Keratinocyte (primary cell): ENCODE measurements at regions not wholly inside any gene's neighbourhood (a gene's known extent, or its start where the extent isn't known, plus 50 kb on each side); places are given as distances from the start of the nearest gene placed in this dataset.

Experiments
- DNase-seq: peaks from one replicate; pipeline ENCODE4 v3.0.0-alpha.2; 2011; ENCODE audit warnings: low read depth, missing footprints, low spot score
- FAIRE-seq: peaks from 2 replicates; lab custom pipeline; 2011; peaks lifted over from hg19 to GRCh38; lab: Jason Lieb, UNC
- H2AFZ ChIP-seq: 2 replicates; pipeline ENCODE4 v1.6.0; 2012; ENCODE audit warnings: low read length, control low read depth, inconsistent platforms; ENCODE audit not compliant: control insufficient read depth
- H3K27ac ChIP-seq: 2 replicates; pipeline ENCODE4 v1.5.1; 2011; ENCODE audit warnings: low read length; ENCODE audit not compliant: control insufficient read depth, insufficient read depth
- H3K27me3 ChIP-seq: 3 replicates; pipeline ENCODE4 v1.6.0; 2011; ENCODE audit warnings: low read length; ENCODE audit not compliant: control insufficient read depth, insufficient read depth; ENCODE audit errors: extremely low read depth
- H3K36me3 ChIP-seq, 2 experiments: 2 replicates in 1 of 2; 3 replicates in 1 of 2; pipeline ENCODE4 v1.5.1; 2011; ENCODE audit warnings: low read length in 2 of 2, mild to moderate bottlenecking in 1 of 2; ENCODE audit not compliant: control insufficient read depth in 2 of 2, insufficient read depth in 2 of 2; ENCODE audit errors: extremely low read depth in 1 of 2
- H3K4me1 ChIP-seq: 3 replicates; pipeline ENCODE4 v1.5.1; 2011; ENCODE audit warnings: low read length; ENCODE audit not compliant: control insufficient read depth, insufficient read depth; ENCODE audit errors: extremely low read depth
- H3K4me2 ChIP-seq: 3 replicates; pipeline ENCODE4 v1.6.0; 2011; ENCODE audit warnings: low read depth, low read length; ENCODE audit not compliant: control insufficient read depth, insufficient read depth; ENCODE audit errors: extremely low read depth
- H3K4me3 ChIP-seq, 3 experiments: fragments of 200-600 bp in 1 of 3; sonication (generic) in 1 of 3; 2 replicates in 2 of 3; 3 replicates in 1 of 3; pipeline ENCODE4 v1.5.1; 2011 to 2016; ENCODE audit warnings: low read length in 3 of 3, mild to moderate bottlenecking in 3 of 3, control low read depth in 2 of 3, inconsistent platforms in 1 of 3, low read depth in 1 of 3, mixed read lengths in 1 of 3, mixed run types in 1 of 3, moderate library complexity in 1 of 3; ENCODE audit not compliant: control insufficient read depth in 2 of 3, insufficient read depth in 2 of 3; ENCODE audit errors: extremely low read depth in 1 of 3
- H3K79me2 ChIP-seq: 2 replicates; pipeline ENCODE4 v1.6.0; 2012; ENCODE audit warnings: low read length; ENCODE audit not compliant: control insufficient read depth, insufficient read depth
- H3K9ac ChIP-seq: 3 replicates; pipeline ENCODE4 v1.6.0; 2011; ENCODE audit warnings: low read length; ENCODE audit not compliant: control insufficient read depth, insufficient read depth; ENCODE audit errors: extremely low read depth
- H3K9me1 ChIP-seq: 3 replicates; pipeline ENCODE4 v1.6.0; 2011; ENCODE audit warnings: low read length; ENCODE audit not compliant: control insufficient read depth, insufficient read depth; ENCODE audit errors: extremely low read depth
- H3K9me3 ChIP-seq: 2 replicates; pipeline ENCODE4 v1.5.1; 2012; ENCODE audit warnings: low read depth, low read length; ENCODE audit not compliant: control insufficient read depth
- H4K20me1 ChIP-seq: 3 replicates; pipeline ENCODE4 v1.6.0; 2011; ENCODE audit warnings: low read length; ENCODE audit not compliant: control insufficient read depth, insufficient read depth; ENCODE audit errors: extremely low read depth
- CTCF ChIP-seq, 3 experiments: IDR thresholded peaks in 1 of 3; conservative IDR thresholded peaks in 1 of 3; optimal IDR thresholded peaks in 1 of 3; 2 replicates in 2 of 3; 3 replicates in 1 of 3; pipeline versions ENCODE3 to v1.5.1; 2011; ENCODE audit warnings: low read length in 3 of 3, mild to moderate bottlenecking in 3 of 3, moderate library complexity in 2 of 3, control low read depth in 1 of 3, inconsistent platforms in 1 of 3; ENCODE audit not compliant: insufficient read depth in 2 of 3; ENCODE audit errors: extremely low read depth in 1 of 3
- EZH2 ChIP-seq: IDR thresholded peaks from one replicate; pipeline ENCODE4 v1.6.1; 2012; ENCODE audit warnings: inconsistent platforms, mild to moderate bottlenecking, low read length, moderate library complexity
- dilution Hi-C: fragments of 300-500 bp; cut with MboI; formaldehyde crosslinking; loops from one replicate; pipeline ENCODE4 v1.7.0; 2020; ENCODE audit warnings: low sequenced_read_pairs; ENCODE audit not compliant: extremely low pct_ligation_motif_present

DNA sequence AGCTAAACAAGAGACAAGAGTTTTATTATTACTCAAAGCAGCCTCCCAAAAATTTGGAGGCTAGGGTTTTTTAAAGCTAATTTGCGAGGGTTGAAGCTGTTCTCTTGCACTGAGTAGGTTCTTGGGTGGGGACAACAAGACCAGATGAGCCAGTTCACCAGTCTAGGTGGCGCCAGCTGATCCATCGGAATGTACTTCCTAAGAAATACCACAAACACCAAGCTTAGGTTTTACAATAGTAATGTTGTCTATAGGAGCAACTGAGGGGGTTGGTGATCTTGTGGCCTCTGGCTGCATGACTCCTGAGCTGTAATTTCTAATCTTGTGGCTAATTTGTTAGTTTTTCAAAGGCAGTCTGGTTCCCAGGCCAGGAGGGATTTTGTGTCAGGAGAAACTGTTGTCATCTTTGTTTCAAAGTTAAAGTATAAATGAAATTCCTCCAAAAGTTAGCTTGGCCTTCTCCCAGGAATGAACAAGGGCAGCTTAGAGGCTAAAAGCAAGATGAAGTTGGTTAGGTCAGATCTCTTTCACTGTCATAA, 130.6 kb downstream of the SLC7A11 start:
- Histone ChIP-seq H3K4me3 (peak overlapping the region in 2 of 3 experiments; percentile 0 to 38), H3K79me2 (no peaks in the 10 kb centered on the region), H3K27me3 (no peaks in the 10 kb centered on the region), H3K27ac (peak overlapping the region; percentile 45), H2AFZ (peak overlapping the region; percentile 34), H3K36me3 (no peaks in the 10 kb centered on the region), H3K4me2 (peak overlapping the region; percentile 22), H3K9ac (no peak overlapping the region), H3K9me3 (no peaks in the 10 kb centered on the region), H3K9me1 (no peaks in the 10 kb centered on the region), H3K4me1 (peaks cover 22% of the 10 kb centered on the region), H4K20me1 (no peaks in the 10 kb centered on the region)
- dilution Hi-C loops: no loop called here
- TF ChIP-seq CTCF (optimal IDR thresholded peaks at IDR 0.05 in 1 of 3, IDR thresholded peaks at IDR 0.05 in 1 of 3, conservative IDR thresholded peaks at IDR 0.05 in 1 of 3; ENCODE audit: extremely low read depth in 1 of 3, insufficient read depth in 2 of 3, low read length in 3 of 3) (peak in 1 of 3 experiments; percentile 47), EZH2 (no peak)
- peak; percentile 53 for DNase-seq
- peak; percentile 85 for FAIRE-seq

GRCh38 chr4:138110815-138111214, 131.3 kb downstream of the SLC7A11 start:
- no peaks in the 10 kb centered on the region for H3K79me2 ChIP-seq
- no peak overlapping the region for H3K9ac ChIP-seq
- no peaks in the 10 kb centered on the region for H3K9me1 ChIP-seq
- peak overlapping the region; percentile 45 for H3K27ac ChIP-seq
- no peak overlapping the region for H2AFZ ChIP-seq
- H3K36me3 ChIP-seq: no peaks in the 10 kb centered on the region
- no peaks in the 10 kb centered on the region for H3K27me3 ChIP-seq
- H3K9me3 ChIP-seq: no peaks in the 10 kb centered on the region
- peaks cover 22% of the 10 kb centered on the region for H3K4me1 ChIP-seq
- no peak overlapping the region for H3K4me2 ChIP-seq
- dilution Hi-C loops: no loop called here
- FAIRE-seq (peak; percentile 76), DNase-seq (peak; percentile 32)
- TF ChIP-seq CTCF (optimal IDR thresholded peaks at IDR 0.05 in 1 of 3, IDR thresholded peaks at IDR 0.05 in 1 of 3, conservative IDR thresholded peaks at IDR 0.05 in 1 of 3; ENCODE audit: extremely low read depth in 1 of 3, insufficient read depth in 2 of 3, low read length in 3 of 3) (no peak), EZH2 (no peak)
- H4K20me1 ChIP-seq: no peaks in the 10 kb centered on the region
- H3K4me3 ChIP-seq: peak overlapping the region in 1 of 3 experiments; percentile 38
